GM23248 (cell line): ENCODE measurements at regions not wholly inside any gene's neighbourhood (a gene's known extent, or its start where the extent isn't known, plus 50 kb on each side); places are given as distances from the start of the nearest gene placed in this dataset.
"Not testable (repeated sequence)": the region's sequence is repeated elsewhere in the genome, so short reads cannot be mapped to it uniquely, and the experiment has no call there.

Source experiments
- EZH2 ChIP-seq: fragments of 200-600 bp; sonication (generic); IDR thresholded peaks from 2 replicates; pipeline ENCODE4 v1.6.1; 2018; ENCODE audit warnings: antibody characterized with exemption, mild to moderate bottlenecking; ENCODE audit not compliant: insufficient read depth, poor library complexity, severe bottlenecking
- EZH2phosphoT487 ChIP-seq: fragments of 200-600 bp; sonication (generic); IDR thresholded peaks from 2 replicates; pipeline ENCODE4 v1.6.1; 2018; ENCODE audit warnings: antibody characterized with exemption, moderate library complexity, mild to moderate bottlenecking, low read depth; ENCODE audit not compliant: insufficient read depth

DNA sequence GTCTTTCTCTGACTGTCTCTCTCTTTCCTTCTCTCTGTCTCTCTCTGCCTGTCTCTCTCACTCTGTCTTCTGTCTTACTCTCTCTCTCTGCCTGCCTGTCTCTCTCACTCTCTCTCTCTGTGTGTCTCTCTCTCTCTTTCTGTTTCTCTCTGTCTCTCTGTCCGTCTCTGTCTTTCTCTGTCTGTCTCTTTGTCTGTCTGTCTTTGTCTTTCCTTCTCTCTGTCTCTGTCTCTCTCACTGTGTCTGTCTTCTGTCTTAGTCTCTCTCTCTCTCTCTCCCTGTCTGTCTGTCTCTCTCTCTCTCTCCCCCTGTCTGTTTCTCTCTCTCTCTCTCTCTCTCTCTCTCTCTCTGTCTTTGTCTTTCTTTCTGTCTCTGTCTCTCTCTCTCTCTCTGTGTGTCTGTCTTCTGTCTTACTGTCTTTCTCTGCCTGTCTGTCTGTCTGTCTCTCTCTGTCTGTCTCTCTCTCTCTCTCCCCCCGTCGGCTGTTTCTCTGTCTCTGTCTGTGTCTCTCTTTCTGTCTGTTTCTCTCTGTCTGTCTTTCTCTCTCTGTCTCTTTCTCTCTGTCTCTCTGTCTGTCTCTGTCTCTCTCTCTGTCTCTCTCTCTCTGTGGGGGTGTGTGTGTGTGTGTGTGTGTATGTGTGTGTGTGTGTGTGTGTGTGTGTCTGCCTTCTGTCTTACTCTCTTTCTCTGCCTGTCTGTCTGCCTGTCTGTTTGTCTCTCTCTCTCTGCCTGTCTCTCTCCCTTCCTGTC is 2056.8 kb upstream of the TPTE start:
- TF ChIP-seq EZH2phosphoT487, EZH2: not testable (repeated sequence)
